Endometrium (tissue), 2 donors: ENCODE measurements at regions not wholly inside any gene's neighbourhood (a gene's known extent, or its start where the extent isn't known, plus 50 kb on each side); places are given as distances from the start of the nearest gene placed in this dataset.

Experiments
- FAIRE-seq: peaks from 2 replicates; lab custom pipeline; 2012; peaks lifted over from hg19 to GRCh38; lab: Jason Lieb, UNC
- donor health status: control.
- donor health status: control.

- FAIRE-seq, result no peak
Observed at GRCh38 chrX:42946544-42947194, 168.7 kb upstream of the PPP1R2C start.

- no peak for FAIRE-seq
Observed at GRCh38 chrX:42948723-42949657, 171.0 kb upstream of the PPP1R2C start.

GRCh38 chrX:42951747-42952146 lies 173.8 kb upstream of the PPP1R2C start:
- no peak for FAIRE-seq

GRCh38 chrX:42952621-42953020 lies 174.7 kb upstream of the PPP1R2C start:
- no peak for FAIRE-seq

GRCh38 chrX:42954880-42955279 lies 176.9 kb upstream of the PPP1R2C start:
- no peak for FAIRE-seq

GRCh38 chrX:42955349-42955748 lies 177.4 kb upstream of the PPP1R2C start:
- no peak for FAIRE-seq

- FAIRE-seq, result no peak
Observed at GRCh38 chrX:42967681-42968300, 189.8 kb upstream of the PPP1R2C start.

- FAIRE-seq, result no peak
Observed at GRCh38 chrX:42973321-42973720, 195.4 kb upstream of the PPP1R2C start.

GRCh38 chrX:42975906-42976305 lies 197.9 kb upstream of the PPP1R2C start:
- FAIRE-seq, result no peak

- FAIRE-seq, result no peak
Observed at GRCh38 chrX:42976746-42977366, 198.9 kb upstream of the PPP1R2C start.

- no peak for FAIRE-seq
Observed at GRCh38 chrX:42978655-42979379, 200.9 kb upstream of the PPP1R2C start.

GRCh38 chrX:42988700-42989099 lies 210.7 kb upstream of the PPP1R2C start:
- no peak for FAIRE-seq

GRCh38 chrX:42992199-42992943 lies 214.4 kb upstream of the PPP1R2C start:
- FAIRE-seq, result no peak

GRCh38 chrX:42996861-42997260 lies 218.9 kb upstream of the PPP1R2C start:
- no peak for FAIRE-seq

- FAIRE-seq, result no peak
Observed at GRCh38 chrX:43000121-43000520, 222.2 kb upstream of the PPP1R2C start.

GRCh38 chrX:43002526-43003203 lies 224.7 kb upstream of the PPP1R2C start:
- no peak for FAIRE-seq

GRCh38 chrX:43003204-43003565 lies 225.2 kb upstream of the PPP1R2C start:
- no peak for FAIRE-seq

- no peak for FAIRE-seq
Observed at GRCh38 chrX:43003939-43004338, 226.0 kb upstream of the PPP1R2C start.

GRCh38 chrX:43005561-43005960 lies 227.6 kb upstream of the PPP1R2C start:
- no peak for FAIRE-seq

GRCh38 chrX:43008356-43008755 lies 230.4 kb upstream of the PPP1R2C start:
- no peak for FAIRE-seq

GRCh38 chrX:43016021-43016420 lies 238.1 kb upstream of the PPP1R2C start:
- FAIRE-seq, result no peak
